Fibroblast of the aortic adventitia (primary cell): ENCODE measurements at regions not wholly inside any gene's neighbourhood (a gene's known extent, or its start where the extent isn't known, plus 50 kb on each side); places are given as distances from the start of the nearest gene placed in this dataset.

Experiments
- DNase-seq: peaks from one replicate; pipeline ENCODE4 v3.0.0-alpha.2; 2010; ENCODE audit warnings: low read depth
- H3K4me3 ChIP-seq: 2 replicates; pipeline ENCODE4 v1.5.1; 2011; ENCODE audit warnings: low read depth, mild to moderate bottlenecking, control low read depth, low read length, moderate library complexity
- CTCF ChIP-seq: IDR thresholded peaks from 2 replicates; pipeline ENCODE4 v1.5.1; 2011; ENCODE audit warnings: mild to moderate bottlenecking, low read length, control low read depth, inconsistent platforms; ENCODE audit not compliant: insufficient read depth

- TF ChIP-seq CTCF: no peak
- no peak overlapping the region for H3K4me3 ChIP-seq
- no peak for DNase-seq
These were observed 189.7 kb upstream of the RGS6 start for GRCh38 chr14:71742485-71742884.

GRCh38 chr14:71745072-71745471, 187.2 kb upstream of the RGS6 start:
- no peak for DNase-seq
- TF ChIP-seq CTCF: no peak
- no peak overlapping the region for H3K4me3 ChIP-seq

GRCh38 chr14:71748196-71748595, 184.0 kb upstream of the RGS6 start:
- no peak for TF ChIP-seq CTCF
- DNase-seq: no peak
- H3K4me3 ChIP-seq: no peak overlapping the region

- H3K4me3 ChIP-seq: no peak overlapping the region
- no peak for DNase-seq
- no peak for TF ChIP-seq CTCF
These were observed 182.5 kb upstream of the RGS6 start for GRCh38 chr14:71749613-71750238.

- H3K4me3 ChIP-seq: no peak overlapping the region
- DNase-seq: peak; percentile 19
- TF ChIP-seq CTCF: no peak
These were observed 181.0 kb upstream of the RGS6 start for GRCh38 chr14:71751264-71751663.

GRCh38 chr14:71752111-71752738, 180.0 kb upstream of the RGS6 start:
- no peak overlapping the region for H3K4me3 ChIP-seq
- DNase-seq: no peak
- TF ChIP-seq CTCF: no peak
